GM18858 (cell line): ENCODE measurements at regions not wholly inside any gene's neighbourhood (a gene's known extent, or its start where the extent isn't known, plus 50 kb on each side); places are given as distances from the start of the nearest gene placed in this dataset.
"Not testable (repeated sequence)": the region's sequence is repeated elsewhere in the genome, so short reads cannot be mapped to it uniquely, and the experiment has no call there.

ENCODE experiments used
- ATAC-seq: cut with Tn5 transposase; IDR thresholded peaks from one replicate; pipeline ENCODE4 v1.9.1; 2021; ENCODE audit not compliant: unreplicated experiment

DNA sequence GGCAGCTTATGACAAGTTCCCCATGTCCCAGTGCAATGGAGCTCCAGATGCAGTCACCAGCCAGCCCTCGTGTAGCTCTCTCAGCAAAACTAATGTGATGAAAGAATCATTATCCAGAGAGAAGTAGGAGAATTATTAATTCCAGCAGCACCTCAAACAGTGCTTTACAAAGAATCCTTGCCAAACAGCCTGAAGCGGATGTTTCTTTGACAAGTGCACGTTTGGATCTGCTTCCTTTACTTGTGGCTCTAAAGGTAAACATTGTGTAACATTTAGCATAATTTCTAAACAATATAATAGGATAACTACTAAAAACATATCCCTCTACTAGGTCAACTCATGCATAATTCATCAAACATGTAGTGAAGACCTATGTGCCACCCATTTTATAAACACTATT is 197.0 kb downstream of the FAM181B start:
- no peak for ATAC-seq

DNA sequence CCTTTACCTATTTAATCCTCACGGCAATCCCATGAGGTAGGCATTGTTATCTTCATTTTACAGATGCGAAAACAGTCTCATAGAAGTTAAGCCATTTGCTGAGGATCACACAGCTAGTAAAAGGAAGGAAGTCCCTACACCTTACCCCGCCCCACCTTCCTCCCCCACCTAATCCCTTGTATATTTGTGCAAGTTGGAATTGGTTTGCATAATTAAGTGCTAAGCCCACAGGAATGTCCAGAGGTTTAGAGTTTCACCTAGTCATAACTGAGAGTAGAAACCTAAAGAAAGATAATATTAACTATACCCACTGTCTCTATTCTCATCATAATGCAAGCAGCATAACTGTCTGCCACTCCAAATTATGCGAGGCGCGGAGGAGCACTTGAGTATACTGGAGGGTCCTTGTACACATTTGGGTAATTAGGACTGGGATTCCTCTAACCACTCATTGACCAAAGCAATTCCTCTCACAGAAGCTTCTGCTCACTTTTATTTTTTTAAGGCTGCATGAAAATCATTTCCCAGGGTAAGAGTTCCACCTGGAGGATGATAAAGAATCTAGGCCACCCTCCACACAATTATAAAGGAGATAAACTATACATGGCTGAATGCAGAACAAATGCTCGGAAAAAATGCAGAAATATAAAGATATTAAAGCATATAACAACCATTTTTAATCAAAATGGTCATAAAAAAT is 199.9 kb downstream of the FAM181B start:
- no peak for ATAC-seq

DNA sequence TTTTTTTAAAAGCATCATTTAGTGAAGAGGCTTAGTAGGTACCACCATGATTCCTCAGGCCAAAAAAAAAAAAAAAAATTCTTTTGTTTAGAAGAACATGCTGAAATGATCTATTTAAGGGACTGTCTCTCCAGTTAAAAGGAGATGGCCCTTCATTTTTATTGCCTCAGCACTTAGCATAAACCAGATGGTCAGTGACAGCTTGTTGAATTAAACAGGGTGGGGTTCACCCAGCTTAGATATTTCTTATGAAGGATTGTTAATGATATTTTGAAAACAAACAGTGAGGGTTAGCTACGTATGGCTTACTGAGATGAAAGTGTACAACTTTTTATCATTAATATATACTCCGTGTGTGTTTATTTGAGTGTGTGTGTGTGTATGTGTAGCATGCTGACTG is 203.7 kb downstream of the FAM181B start:
- ATAC-seq = no peak

DNA sequence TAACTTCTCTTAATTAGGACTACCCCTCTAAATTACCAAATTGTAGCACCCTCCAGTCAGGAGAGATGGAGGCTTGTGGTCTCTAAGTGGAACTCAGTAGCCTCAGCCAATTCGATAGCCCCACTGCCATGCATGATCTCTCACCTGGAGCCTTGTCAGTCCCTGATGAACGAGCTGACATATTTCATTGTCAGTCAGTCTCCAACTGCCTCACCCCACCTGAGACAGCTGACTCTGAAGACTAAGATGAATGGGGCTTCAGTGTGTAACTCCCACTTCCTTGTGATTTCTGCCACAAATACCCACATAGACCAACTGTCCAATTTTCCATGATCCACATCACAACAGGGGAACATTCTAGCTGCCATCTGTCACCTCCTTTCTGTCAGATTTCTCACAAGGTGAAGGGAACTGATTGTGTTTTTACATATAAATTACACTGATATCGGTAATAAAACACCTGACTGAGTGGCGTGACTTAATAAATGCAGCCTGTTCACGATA is 206.5 kb downstream of the FAM181B start:
- no peak for ATAC-seq

DNA sequence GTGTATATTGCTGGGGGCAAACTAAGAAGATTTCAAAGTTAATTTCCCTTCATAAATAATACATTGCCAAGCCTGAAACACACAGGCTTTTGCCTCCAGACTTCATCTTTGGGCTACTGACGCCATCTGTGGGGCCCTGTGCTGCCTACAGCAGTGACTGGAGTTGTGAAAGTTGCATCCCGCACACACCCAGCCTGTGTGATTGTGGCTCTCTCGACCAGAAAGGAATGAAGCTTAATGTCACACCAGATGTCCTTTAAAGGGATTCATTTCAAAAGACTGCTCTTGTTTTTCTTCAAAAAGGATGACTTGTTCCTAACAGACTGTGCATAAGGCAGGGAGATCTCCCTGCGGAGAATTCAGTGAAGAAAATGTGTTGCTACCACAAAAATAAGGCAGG is 210.5 kb downstream of the FAM181B start:
- no peak for ATAC-seq

GRCh38 chr11:82521427-82521826 is 212.2 kb downstream of the FAM181B start:
- ATAC-seq = no peak

DNA sequence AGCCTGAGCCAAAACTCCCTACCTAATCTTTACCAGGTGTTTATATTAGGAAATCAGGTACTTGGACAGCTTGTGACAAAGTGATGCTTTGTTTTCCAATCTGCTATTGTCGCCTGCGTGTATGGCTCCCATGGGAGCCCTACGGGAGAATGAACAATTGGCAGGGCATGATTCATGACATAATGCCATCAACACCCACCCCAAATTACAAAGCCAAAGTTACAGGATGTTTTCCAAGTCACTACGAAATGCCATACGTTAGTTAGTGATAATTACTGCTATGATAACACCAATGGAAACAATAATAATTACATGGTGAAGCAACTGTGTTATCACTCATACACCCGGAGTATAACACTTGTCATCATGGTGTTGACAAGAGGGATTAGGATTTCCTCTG is 226.4 kb downstream of the FAM181B start:
- no peak for ATAC-seq

- ATAC-seq = no peak
Observed at GRCh38 chr11:82505379-82505778, 228.3 kb downstream of the FAM181B start.

DNA sequence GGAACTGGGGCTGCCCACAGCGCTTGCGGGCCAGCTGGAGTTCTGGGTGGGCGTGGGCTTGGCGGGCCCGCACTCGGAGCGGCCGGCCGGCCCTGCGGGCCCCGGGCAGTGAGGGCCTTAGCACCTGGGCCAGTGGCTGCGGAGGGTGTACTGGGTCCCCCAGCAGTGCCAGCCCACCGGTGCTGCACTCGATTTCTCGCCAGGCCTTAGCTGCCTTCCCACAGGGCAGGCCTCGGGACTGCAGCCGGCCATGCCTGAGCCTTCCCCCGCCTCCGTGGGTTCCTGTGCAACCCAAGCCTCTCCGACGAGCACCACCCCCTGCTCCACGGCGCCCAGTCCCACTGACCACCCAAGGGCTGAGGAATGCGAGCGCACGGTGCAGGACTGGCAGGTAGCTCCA is 232.5 kb downstream of the FAM181B start:
- ATAC-seq = not testable (repeated sequence)

DNA sequence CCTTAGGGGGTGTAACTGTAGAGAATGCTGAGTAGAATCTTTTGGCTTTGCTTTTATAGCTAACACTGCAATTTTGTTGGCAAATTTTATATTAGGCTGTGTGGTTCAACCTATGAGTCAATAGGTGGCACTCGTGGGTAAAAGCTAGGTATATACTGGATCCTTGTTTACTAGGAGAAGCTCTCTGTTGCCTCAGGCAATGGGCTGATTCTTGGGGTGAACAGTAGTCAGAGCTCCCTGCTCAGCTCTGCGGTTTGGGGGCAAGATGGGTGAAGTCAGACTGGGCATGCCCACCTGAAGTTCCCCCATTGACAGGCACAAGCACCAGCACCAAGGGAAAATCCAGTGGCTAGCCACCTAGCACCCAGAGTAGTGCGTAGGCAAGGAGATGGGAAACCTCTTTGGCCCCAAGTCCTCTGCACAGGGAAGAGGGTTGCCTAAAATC is 238.7 kb downstream of the FAM181B start:
- no peak for ATAC-seq

GRCh38 chr11:82474876-82475275 is 258.8 kb downstream of the FAM181B start:
- ATAC-seq = no peak

DNA sequence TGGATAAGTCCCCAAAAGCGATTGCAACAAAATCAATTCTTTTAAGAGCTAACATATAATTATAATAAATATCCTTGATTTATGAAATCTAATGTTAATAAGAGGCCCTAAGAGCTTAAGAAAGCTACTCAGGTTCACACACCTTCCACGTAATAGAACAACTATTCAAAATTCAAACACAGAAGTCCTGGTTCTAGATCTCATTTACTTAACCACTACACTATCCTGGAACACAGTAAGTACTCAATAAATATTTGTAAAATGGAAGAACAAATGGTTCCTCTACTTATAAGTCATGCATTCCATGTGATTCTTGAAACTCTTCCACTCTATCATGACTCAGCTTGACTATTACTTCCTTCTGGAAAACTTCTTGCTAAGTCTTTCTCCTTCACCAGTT is 268.2 kb downstream of the FAM181B start:
- no peak for ATAC-seq

- ATAC-seq = no peak
Observed at GRCh38 chr11:82462608-82463242, 270.9 kb downstream of the FAM181B start.

- ATAC-seq = no peak
Observed at GRCh38 chr11:82458761-82459160, 274.9 kb downstream of the FAM181B start.

DNA sequence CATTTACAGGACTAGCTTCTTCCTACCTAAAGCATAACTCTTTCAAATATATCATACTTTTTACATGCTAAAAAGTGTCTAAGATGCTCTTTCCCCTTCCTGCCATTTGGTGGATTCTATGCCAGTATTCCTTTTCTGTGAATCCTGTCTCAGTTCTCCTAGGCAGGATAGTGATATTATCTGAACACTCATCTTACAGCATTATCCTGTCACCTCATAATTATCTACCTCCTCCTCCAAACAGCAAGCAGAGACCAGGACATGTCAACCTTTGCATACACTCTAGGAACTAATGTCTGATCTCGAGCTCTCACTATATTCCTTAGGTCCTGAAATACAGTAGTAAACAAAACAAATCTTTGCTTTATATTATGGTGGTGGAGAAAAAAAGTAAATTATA is 275.5 kb downstream of the FAM181B start:
- no peak for ATAC-seq

DNA sequence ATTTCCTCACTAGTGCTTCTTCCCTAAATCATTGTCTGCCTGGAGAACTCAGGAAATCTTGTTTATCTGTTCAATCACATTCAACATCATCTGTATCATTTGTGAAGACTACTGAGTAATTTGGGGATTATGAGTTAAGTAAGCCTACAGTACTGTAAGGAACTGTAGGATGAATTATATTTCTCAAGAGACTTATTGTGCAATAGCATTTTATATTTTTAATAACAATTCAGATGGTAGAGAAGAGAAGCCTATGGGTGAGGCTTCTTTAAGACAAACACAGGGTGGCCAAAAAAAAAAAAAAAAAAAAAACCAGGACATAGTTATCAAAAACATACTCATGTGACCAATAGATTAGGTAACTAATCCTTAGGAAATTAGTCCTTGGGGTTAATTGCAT is 282.7 kb downstream of the FAM181B start:
- no peak for ATAC-seq

- ATAC-seq = no peak
Observed at GRCh38 chr11:82406611-82407010, 327.1 kb downstream of the FAM181B start.

DNA sequence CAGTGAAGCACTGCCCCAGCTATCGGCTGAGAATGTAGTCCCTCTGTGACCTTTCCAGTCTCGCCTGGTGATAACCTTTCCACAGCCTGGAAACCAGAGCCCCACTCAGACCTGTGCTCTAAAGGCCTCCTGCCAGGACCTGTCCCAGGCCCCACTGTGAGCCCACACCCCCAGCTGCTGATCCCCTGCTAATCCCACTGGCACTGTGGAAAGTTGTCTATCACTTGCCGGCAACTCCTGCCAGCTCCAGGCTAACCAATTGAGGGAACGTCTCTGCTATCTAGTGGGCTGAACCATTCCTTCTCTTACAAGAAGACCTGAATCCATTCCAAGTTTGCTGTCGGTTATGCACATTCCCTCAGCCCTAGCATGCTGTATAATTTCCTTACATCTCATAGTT is 328.2 kb downstream of the FAM181B start:
- ATAC-seq = no peak

GRCh38 chr11:82404981-82405380 is 328.7 kb downstream of the FAM181B start:
- no peak for ATAC-seq

DNA sequence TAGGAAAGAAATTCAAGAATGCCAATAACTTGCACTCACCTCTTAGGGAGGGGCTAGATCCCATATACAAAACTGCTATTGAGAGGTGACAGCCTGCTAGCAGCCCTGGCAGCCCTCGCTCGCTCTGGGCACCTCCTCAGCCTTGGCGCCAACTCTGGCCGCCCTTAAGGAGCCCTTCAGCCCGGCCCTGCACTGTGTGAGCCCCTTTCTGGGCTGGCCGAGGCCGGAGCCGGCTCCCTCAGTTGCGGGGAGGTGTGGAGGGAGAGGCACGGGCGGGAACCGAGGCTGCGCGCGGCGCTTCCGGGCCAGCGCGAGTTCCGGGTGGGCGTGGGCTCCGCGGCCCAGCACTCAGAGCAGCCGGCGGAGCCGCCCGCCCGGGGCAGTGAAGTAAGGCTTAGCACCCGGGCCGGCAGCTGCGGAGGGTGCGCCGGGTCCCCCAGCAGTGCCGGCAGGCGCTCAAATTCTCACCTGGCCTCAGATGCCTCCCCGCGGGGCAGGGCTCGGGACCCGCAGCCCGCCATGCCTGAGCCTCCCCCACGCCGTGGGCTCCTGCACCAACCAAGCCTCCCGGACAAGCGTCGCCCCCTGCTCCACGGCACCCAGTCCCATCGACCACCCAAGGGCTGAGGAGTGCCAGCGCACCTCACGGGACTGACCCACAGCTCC is 329.9 kb downstream of the FAM181B start:
- no peak for ATAC-seq

GRCh38 chr11:82398300-82398815 is 335.3 kb downstream of the FAM181B start:
- ATAC-seq = no peak

GRCh38 chr11:82396639-82397038 is 337.0 kb downstream of the FAM181B start:
- ATAC-seq = not testable (repeated sequence)
